T-helper 1 cell treated with Interleukin-12 subunit alpha and Interleukin-12 subunit beta and Interleukin-4 antibody, amounts not matched to agents 30 ng/mL and 1 ng/mL, for 36 hours (primary cell): ENCODE measurements at regions not wholly inside any gene's neighbourhood (a gene's known extent, or its start where the extent isn't known, plus 50 kb on each side); places are given as distances from the start of the nearest gene placed in this dataset.
"Not testable (repeated sequence)": the region's sequence is repeated elsewhere in the genome, so short reads cannot be mapped to it uniquely, and the experiment has no call there.

Experiments used
- intact Hi-C: fragments of 100-400 bp; cut with micrococcal nuclease; formaldehyde crosslinking; loops from one replicate; pipeline ENCODE4 v1.15.1; 2024

DNA sequence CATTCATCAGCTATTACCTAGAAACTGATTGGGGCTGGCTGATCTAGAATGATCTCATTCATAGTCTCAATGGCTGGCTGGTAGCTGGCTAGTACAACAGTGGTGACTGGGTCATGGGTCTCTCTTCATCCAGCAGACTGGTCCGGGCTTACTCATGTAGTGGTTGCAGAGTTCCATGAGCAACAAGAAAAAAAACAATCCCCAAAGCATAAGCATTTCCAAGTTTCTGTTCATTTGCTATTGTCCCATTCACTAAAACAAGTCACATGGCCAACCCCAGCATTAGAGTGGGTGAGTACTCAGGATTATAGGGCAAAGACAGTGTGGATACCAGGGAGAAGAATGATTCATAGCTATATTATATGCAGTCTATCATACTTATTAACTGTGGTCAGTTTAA lies 85.2 kb upstream of the SEMA3C start:
- intact Hi-C loops, result no loop called here

DNA sequence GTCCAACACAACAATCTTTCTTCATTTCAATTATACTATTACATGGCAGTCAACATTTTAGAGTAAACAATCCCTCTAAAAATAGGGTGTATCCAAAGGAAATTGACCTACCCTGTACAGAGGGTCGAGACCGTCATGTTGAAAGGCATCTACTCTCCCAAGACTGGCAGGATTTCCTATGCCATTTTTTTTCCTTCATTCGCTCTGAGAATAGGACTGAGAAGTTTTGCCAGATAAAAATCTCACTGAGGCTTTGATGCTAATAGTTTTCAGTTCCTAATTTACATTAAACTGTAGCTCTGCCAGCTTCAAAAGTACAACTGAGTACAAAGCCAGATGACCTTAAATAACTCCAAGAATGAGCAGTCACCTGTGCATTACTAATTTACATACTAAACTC lies 84.5 kb upstream of the SEMA3C start:
- intact Hi-C loops, result no loop called here

DNA sequence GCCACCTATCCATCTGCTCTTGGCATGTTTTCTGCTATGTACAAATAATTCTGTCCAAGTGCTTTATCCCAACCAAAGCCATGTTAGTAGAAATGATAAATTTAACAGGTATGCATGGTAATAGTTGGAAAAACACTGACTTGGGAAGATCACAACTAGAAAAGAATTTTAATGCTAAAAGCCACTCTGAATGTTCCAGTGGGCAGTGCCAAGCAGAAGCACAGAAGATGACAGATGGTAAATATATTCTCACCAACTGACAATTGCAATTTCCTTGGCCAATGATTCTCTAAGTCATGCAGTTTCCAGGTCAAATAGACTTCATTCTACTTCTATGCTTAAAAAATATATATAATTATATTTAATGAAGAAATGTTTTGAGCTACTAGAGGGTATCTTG lies 83.6 kb upstream of the SEMA3C start:
- intact Hi-C loops, result no loop called here

DNA sequence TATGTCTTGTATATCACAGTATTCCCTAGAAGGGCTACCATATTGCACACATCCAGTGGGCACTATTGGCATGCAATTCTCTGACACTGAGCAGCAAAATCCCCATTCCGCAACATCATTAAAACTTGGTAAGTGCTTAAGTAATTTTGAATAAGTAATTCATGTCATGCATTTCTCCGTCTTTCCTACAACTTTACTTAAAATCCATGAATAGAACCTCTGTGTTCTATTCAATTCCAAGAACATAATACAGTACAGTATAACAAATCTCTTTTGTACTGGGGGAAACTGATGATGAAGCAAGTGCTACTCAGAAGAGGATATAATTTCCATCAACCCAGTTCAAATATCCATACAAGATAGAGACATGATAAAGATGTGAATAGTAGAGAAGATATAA lies 80.9 kb upstream of the SEMA3C start:
- intact Hi-C loops, result no loop called here

DNA sequence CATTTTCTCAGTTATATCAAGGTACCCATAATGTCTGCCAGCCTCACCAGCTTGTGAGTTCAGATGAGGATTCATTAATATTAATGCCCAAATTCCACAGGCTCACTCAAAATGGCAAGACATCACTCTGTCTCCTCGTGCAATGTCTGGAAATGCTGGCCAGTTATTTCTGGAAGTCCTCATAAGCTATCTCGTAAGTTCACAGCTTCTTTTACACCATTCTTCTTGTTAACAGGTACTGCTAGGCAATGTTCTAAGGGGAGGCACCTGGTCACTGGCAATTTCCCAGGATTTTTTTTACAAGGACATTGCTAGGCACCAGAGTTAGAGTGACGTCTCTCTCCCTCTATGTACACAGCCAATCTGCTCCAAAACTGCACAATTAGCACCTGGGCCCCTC lies 80.2 kb upstream of the SEMA3C start:
- intact Hi-C loops, result no loop called here

DNA sequence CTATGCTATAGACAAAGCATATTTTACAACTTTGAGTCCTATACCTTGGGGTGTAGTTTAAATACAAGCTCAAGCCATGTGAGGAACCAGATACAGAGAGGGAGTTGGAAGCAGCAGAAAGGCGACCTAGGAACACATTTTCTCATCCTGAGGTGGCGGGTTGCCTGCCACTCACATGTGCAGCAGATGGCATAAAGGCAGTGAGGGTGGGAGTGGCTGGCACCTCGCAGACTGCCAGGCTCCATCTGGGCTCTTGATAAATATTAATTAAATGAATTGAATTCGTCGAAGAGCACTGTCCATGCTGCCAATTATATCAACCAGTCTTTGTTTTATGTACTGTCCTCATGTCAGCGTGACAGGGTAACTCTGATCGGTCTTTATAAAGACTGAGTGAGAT lies 79.0 kb upstream of the SEMA3C start:
- intact Hi-C loops, result no loop called here

DNA sequence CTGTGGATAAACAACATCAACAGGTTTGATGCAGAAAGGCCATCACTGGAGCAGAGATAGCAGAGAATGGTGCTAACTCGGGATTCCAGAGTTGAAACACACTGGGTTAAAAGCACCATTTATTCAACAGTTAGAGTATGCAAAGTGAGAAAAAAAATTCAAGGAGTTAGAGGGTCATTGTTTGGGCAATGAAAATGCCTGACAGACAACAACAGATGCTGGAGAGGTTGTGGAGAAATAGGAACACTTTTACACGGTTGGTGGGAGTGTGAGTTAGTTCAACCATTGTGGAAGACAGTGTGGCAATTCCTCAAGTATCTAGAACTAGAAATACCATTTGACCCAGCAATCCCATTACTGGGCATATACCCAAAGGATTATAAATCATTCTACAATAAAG lies 77.4 kb upstream of the SEMA3C start:
- intact Hi-C loops, result not testable (repeated sequence)

DNA sequence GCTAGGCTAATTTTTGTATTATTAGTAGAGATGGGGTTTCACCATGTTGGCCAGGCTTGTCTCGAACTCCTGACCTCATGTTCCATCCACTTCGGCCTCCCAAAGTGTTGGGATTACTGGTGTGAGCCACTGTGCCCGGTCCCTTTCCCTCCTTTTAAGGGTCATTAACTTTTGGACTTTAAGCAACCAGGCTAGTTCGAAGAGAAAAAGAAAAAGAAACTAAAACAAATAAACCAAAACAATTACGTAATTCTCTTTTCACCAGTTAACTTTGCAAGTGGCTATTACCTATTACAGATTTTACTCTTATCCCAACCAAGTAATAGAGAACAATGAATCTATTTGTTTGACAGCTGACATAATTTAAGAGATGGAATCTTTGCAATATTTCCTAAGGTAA lies 72.8 kb upstream of the SEMA3C start:
- intact Hi-C loops, result no loop called here

DNA sequence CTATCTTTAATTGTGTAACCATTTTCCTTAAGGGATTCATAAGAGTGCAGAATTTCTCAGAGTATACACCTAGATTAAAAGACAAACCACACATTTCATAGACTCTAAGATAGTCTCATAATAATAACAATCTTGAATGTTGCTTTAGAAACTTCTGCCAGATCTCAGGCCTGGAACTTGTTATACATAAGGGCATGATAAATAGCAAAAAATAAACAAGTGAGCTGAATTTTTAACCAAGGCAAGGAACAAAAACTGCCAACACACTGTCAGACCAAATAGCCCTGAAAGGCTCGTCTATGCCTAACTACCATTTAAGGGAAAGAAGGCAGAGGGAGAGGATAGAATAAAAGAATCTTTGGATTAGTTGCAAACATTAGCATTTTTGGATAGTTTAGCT lies 65.8 kb upstream of the SEMA3C start:
- intact Hi-C loops, result no loop called here

DNA sequence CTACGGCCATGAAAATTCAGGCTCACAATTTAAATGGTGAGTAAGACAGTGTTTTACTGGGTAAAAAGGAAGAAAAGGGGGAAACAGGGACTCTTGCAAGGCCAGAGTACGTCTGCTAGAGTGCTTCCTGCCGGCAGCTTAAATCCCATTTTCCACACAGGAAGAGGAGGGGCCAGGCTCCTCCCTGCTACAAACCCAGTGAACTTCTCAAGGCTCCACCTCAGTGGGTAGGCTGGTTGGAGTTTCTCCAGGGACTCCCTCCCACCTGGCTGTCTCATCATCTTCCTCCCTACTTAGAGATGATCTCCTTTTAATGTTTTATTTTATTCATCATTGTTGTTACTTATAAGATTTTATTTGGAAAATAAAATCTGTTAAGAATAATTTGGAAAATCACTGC lies 62.6 kb upstream of the SEMA3C start:
- intact Hi-C loops, result no loop called here

DNA sequence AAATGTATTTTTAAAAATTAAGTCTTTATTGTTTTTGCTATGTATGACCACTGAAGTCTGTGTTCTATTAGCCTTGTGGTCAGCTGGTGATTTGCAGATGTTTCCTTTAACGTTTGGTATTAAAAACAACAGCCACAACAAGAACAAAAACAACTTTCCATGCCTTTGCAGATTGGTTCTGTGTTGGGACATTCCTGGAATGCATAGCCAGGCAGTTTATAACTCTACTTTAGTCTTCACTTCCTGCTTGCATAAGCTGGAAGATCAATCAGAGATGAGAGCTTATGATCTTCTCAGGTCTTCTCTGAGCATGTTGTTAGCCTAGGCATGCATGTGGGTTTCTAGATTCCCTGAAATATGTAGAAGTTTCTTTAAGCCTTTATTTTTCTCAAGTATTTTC lies 58.9 kb upstream of the SEMA3C start:
- intact Hi-C loops, result no loop called here

DNA sequence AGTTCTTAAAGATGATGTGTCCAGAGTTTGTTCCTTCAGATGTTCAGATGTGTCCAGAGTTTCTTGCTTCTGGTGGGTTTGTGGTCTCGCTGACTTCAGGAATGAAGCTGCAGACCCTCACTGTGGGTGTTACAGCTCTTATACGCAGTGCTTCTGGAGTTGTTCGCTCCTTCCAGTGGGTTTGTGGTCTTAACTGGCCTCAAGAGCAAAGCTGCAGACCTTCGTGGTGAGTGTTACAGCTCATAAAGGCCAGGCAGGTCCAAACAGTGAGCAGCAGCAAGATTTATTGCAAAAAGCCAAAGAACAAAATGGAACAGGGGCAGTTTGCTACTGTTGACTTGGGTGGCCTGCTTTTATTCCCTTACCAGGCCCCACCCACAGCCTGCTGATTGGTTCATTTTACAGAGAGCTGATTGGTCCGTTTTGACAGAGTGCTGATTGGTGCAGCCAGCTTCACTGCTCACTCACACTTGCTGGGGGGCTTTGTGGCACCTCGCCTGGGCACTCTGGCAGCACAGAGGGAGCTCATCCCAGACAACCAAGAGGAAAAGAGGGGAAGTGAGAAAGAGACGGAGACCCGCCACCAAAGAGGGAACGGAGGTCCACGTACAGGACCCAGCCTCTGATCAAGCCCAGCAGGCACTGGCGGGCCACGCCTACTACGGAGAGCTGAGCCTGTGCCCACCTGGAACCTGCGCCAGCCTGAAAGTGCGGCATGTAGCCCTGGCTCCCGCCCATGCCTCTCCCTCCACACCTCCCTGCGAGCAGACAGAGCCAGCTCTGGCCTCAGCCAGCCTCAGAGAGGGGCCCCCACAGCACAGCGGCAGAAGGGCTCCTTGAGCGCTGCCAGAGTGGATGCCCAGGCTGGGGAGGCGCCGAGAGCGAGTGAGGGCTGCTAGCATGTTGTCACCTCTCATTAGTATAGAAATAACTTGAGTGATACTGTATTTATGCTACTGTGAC lies 55.8 kb upstream of the SEMA3C start:
- intact Hi-C loops, result no loop called here

DNA sequence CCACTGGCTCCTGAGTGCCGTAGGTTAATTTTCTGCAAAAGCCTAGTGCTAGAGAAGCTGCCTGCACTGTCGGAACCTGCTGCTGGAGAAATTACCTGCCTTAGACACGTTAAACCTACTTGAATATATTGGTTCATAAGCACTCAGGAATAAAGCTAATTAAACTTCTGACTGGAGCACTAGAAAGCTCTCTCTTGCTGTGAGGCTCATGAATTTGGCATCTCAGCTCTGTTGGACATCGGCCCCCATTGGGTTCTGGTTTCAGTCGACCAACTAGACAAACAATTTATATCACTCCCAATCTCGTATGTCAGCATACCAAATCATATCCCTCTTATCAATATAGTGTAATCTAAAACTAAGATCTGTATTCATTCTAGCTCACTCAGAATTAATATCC lies 52.4 kb upstream of the SEMA3C start:
- intact Hi-C loops, result no loop called here
